ENCODE measurements at regions not wholly inside any gene's neighbourhood (a gene's known extent, or its start where the extent isn't known, plus 50 kb on each side); places are given as distances from the start of the nearest gene placed in this dataset.

DNA sequence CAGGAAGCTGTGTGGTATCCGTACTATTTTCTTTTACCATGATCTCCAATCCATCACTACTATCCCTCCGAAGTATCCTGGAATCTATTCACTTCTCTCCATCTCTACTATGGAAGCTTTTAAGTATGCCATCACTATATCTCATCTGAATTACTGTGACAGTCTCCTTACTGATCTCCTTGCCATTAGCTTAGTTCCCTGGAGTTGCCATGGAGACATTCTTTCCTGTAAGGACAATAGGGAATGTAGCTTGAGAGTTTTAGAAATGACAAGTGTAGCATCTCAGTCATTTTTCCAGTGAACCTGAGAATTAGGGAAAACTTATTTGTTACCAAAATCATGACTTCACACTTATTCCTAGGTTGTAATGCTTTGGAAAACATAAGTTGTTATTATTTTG, 86.3 kb downstream of the HPGD start:
- H3K79me2 ChIP-seq (ENCODE audit: insufficient read depth, low read length), result no peaks in the 10 kb centered on the region
- H3F3A ChIP-seq (ENCODE audit: insufficient read depth), result no peaks in the 10 kb centered on the region
- no peaks in the 10 kb centered on the region for H3K27me3 ChIP-seq (ENCODE audit: low read length)
- no peaks in the 10 kb centered on the region for H4K20me1 ChIP-seq (ENCODE audit: low read depth, low read length)
- H2AFZ ChIP-seq (ENCODE audit: low read depth, low read length, severe bottlenecking), result no peak overlapping the region
- H3K27ac ChIP-seq (ENCODE audit: low read depth, low read length), result no peak overlapping the region
- no peak overlapping the region for H3K4me2 ChIP-seq (ENCODE audit: low read depth, low read length, poor library complexity, severe bottlenecking)
- no peak overlapping the region for H3K4me3 ChIP-seq (ENCODE audit: insufficient read depth, low read length, poor library complexity, severe bottlenecking)
- H3K9me2 ChIP-seq (replicated peaks; ENCODE audit: insufficient read depth, low read length), result no peaks in the 10 kb centered on the region
- no peak overlapping the region for H3K9ac ChIP-seq (ENCODE audit: low read length)
- H3K36me3 ChIP-seq (ENCODE audit: low read length), result no peaks in the 10 kb centered on the region
- H3K9me3 ChIP-seq (ENCODE audit: insufficient read depth, low read length), result no peaks in the 10 kb centered on the region
- TF ChIP-seq, protein P1, sequence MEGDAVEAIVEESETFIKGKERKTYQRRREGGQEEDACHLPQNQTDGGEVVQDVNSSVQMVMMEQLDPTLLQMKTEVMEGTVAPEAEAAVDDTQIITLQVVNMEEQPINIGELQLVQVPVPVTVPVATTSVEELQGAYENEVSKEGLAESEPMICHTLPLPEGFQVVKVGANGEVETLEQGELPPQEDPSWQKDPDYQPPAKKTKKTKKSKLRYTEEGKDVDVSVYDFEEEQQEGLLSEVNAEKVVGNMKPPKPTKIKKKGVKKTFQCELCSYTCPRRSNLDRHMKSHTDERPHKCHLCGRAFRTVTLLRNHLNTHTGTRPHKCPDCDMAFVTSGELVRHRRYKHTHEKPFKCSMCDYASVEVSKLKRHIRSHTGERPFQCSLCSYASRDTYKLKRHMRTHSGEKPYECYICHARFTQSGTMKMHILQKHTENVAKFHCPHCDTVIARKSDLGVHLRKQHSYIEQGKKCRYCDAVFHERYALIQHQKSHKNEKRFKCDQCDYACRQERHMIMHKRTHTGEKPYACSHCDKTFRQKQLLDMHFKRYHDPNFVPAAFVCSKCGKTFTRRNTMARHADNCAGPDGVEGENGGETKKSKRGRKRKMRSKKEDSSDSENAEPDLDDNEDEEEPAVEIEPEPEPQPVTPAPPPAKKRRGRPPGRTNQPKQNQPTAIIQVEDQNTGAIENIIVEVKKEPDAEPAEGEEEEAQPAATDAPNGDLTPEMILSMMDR (IDR thresholded peaks at IDR 0.05; ENCODE audit: insufficient read depth, low read length, poor library complexity, severe bottlenecking), result no peak
- no peak for TF ChIP-seq EZH2phosphoT487 (conservative IDR thresholded peaks at IDR 0.05; ENCODE audit: low read length)

DNA sequence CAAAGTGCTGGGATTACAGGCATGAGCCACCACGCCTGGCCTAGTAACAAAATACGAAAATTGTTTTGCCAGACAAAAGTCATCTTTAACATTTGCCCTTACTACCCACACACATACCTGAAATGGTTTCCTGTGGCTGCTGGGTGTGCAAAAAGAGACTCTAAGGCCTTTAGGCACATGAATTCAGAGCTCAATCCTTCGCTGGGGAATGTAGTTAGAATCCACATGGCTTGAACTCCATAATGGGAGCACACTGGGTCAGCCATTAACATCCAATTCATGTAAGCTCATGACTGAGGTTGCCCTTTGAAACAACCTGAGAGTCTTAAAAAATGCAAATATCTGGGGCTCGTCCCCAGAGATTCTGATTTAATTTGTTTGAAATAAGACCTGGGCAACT, 87.8 kb downstream of the HPGD start:
- no peaks in the 10 kb centered on the region for H3K9me3 ChIP-seq (ENCODE audit: insufficient read depth, low read length)
- no peak overlapping the region for H3K27ac ChIP-seq (ENCODE audit: low read depth, low read length)
- no peaks in the 10 kb centered on the region for H3F3A ChIP-seq (ENCODE audit: insufficient read depth)
- H3K4me3 ChIP-seq (ENCODE audit: insufficient read depth, low read length, poor library complexity, severe bottlenecking), result no peak overlapping the region
- H3K79me2 ChIP-seq (ENCODE audit: insufficient read depth, low read length), result no peaks in the 10 kb centered on the region
- H3K9me2 ChIP-seq (replicated peaks; ENCODE audit: insufficient read depth, low read length), result no peaks in the 10 kb centered on the region
- no peak overlapping the region for H3K9ac ChIP-seq (ENCODE audit: low read length)
- H4K20me1 ChIP-seq (ENCODE audit: low read depth, low read length), result no peaks in the 10 kb centered on the region
- TF ChIP-seq EZH2phosphoT487 (conservative IDR thresholded peaks at IDR 0.05; ENCODE audit: low read length), result no peak
- TF ChIP-seq, protein P1 (IDR thresholded peaks at IDR 0.05; ENCODE audit: insufficient read depth, low read length, poor library complexity, severe bottlenecking), result no peak
- H3K27me3 ChIP-seq (ENCODE audit: low read length), result no peaks in the 10 kb centered on the region
- no peak overlapping the region for H2AFZ ChIP-seq (ENCODE audit: low read depth, low read length, severe bottlenecking)
- no peak overlapping the region for H3K4me2 ChIP-seq (ENCODE audit: low read depth, low read length, poor library complexity, severe bottlenecking)
- no peaks in the 10 kb centered on the region for H3K36me3 ChIP-seq (ENCODE audit: low read length)

DNA sequence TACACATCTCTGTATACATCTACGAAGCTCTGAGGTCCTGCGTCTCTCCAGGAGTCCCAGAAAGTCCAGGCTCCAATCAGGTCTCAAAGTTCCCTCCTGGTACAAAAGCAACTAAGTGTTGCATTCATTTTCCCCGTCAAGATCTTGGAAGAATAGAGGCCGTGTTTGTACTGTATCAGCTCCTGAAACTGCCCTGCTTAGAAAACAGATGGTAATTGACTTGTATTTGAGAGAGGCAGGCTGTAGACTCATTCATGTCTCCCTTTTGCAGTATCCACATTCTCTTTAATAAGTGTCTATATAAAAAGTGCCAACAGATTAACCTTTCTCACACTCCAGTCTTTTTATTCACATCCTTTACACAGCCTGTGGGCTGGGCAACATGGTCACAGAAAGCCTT, 91.7 kb downstream of the HPGD start:
- no peak overlapping the region for H2AFZ ChIP-seq (ENCODE audit: low read depth, low read length, severe bottlenecking)

More for the DNA sequence above, 91.7 kb downstream of the HPGD start:
- no peaks in the 10 kb centered on the region for H3F3A ChIP-seq (ENCODE audit: insufficient read depth)
- H3K9me2 ChIP-seq (replicated peaks; ENCODE audit: insufficient read depth, low read length), result no peaks in the 10 kb centered on the region
- no peak overlapping the region for H3K4me2 ChIP-seq (ENCODE audit: low read depth, low read length, poor library complexity, severe bottlenecking)
- H3K9me3 ChIP-seq (ENCODE audit: insufficient read depth, low read length), result no peaks in the 10 kb centered on the region
- H3K4me3 ChIP-seq (ENCODE audit: insufficient read depth, low read length, poor library complexity, severe bottlenecking), result no peak overlapping the region
- no peaks in the 10 kb centered on the region for H3K36me3 ChIP-seq (ENCODE audit: low read length)
- H3K27me3 ChIP-seq (ENCODE audit: low read length), result no peaks in the 10 kb centered on the region
- H3K9ac ChIP-seq (ENCODE audit: low read length), result no peak overlapping the region
- TF ChIP-seq EZH2phosphoT487 (conservative IDR thresholded peaks at IDR 0.05; ENCODE audit: low read length), result no peak
- TF ChIP-seq, protein P1 (IDR thresholded peaks at IDR 0.05; ENCODE audit: insufficient read depth, low read length, poor library complexity, severe bottlenecking), result no peak
- H3K27ac ChIP-seq (ENCODE audit: low read depth, low read length), result no peak overlapping the region
- no peaks in the 10 kb centered on the region for H3K79me2 ChIP-seq (ENCODE audit: insufficient read depth, low read length)
- no peaks in the 10 kb centered on the region for H4K20me1 ChIP-seq (ENCODE audit: low read depth, low read length)

Data from SU-DHL-6 (cell line).